Naive thymus-derived CD8-positive, alpha-beta T cell (primary cell): ENCODE measurements at regions not wholly inside any gene's neighbourhood (a gene's known extent, or its start where the extent isn't known, plus 50 kb on each side); places are given as distances from the start of the nearest gene placed in this dataset.
A peak's percentile ranks its signal among the peaks of the same experiment; 100 is the strongest.

Experiments used
- ATAC-seq, 2 donors: fragments of 150-1000 bp; cut with Tn5 transposase in 1 of 2; sonication (Bioruptor Pico), chemical (Tn5 transposase) in 1 of 2; 1 replicate in 1 of 2; 2 replicates in 1 of 2; pipeline ENCODE4 v1.10.0; 2021; ENCODE audit warnings: mild to moderate bottlenecking in 2 of 2, moderate library complexity in 2 of 2
- POLR2A ChIA-PET: fragments of 350-600 bp; sonication (Branson Sonifier 250); formaldehyde crosslinking; loops from one replicate; lab custom pipeline; 2021; ENCODE audit warnings: antibody characterized with exemption; lab: Charles Lee
- DNase-seq, 10 donors: peaks; one replicate each; pipeline versions ENCODE4 v3.0.0 to v3.0.0-alpha.2; 2020 to 2022
- H3K27ac Mint-ChIP-seq, 10 donors: one replicate each; pipeline ENCODE4 v1.8.0; 2020 to 2022; ENCODE audit warnings: mild to moderate bottlenecking in 10 of 10, mixed read lengths in 10 of 10, moderate library complexity in 4 of 10, inconsistent platforms in 1 of 10
- H3K27me3 Mint-ChIP-seq, 5 donors: one replicate each; pipeline ENCODE4 v1.8.0; 2021 to 2022; ENCODE audit warnings: mixed read lengths in 5 of 5
- H3K36me3 Mint-ChIP-seq, 3 donors: one replicate each; pipeline ENCODE4 v1.8.0; 2020 to 2022; ENCODE audit warnings: mixed read lengths in 3 of 3, mild to moderate bottlenecking in 2 of 3, inconsistent platforms in 1 of 3
- H3K4me1 Mint-ChIP-seq, 4 donors: one replicate each; pipeline ENCODE4 v1.8.0; 2021 to 2022; ENCODE audit warnings: mixed read lengths in 4 of 4
- H3K4me3 Mint-ChIP-seq, 10 donors: one replicate each; pipeline ENCODE4 v1.8.0; 2020 to 2022; ENCODE audit warnings: mild to moderate bottlenecking in 10 of 10, mixed read lengths in 10 of 10, moderate library complexity in 6 of 10, inconsistent platforms in 1 of 10
- H3K9me3 Mint-ChIP-seq, 9 donors: one replicate each; pipeline ENCODE4 v1.8.0; 2020 to 2022; ENCODE audit warnings: mixed read lengths in 9 of 9, mild to moderate bottlenecking in 3 of 9, inconsistent platforms in 1 of 9, moderate library complexity in 1 of 9

GRCh38 chr5:77876862-77877502, 100.8 kb upstream of the TBCA start:
- POLR2A ChIA-PET: no interaction called here
- H3K4me3 Mint-ChIP-seq: no peak overlapping the region
- no peaks in the 10 kb centered on the region for H3K36me3 Mint-ChIP-seq

GRCh38 chr5:77876316-77876715, 100.2 kb upstream of the TBCA start:
- no peak overlapping the region for H3K4me3 Mint-ChIP-seq
- DNase-seq (no peak), ATAC-seq (no peak)
- POLR2A ChIA-PET: no interaction called here
- peaks cover 0 to 4% (median 3%) of the 10 kb centered on the region in 5 donors for H3K27me3 Mint-ChIP-seq
- no peaks in the 10 kb centered on the region for H3K9me3 Mint-ChIP-seq
- H3K4me1 Mint-ChIP-seq: peaks cover 0 to 5% (median 0%) of the 10 kb centered on the region in 4 donors
- no peak overlapping the region for H3K27ac Mint-ChIP-seq
- no peaks in the 10 kb centered on the region for H3K36me3 Mint-ChIP-seq

More at GRCh38 chr5:77876862-77877502, 100.8 kb upstream of the TBCA start:
- ATAC-seq (no peak), DNase-seq (no peak)
- H3K9me3 Mint-ChIP-seq: no peaks in the 10 kb centered on the region
- H3K4me1 Mint-ChIP-seq: peaks cover 0 to 5% (median 0%) of the 10 kb centered on the region in 4 donors
- no peak overlapping the region for H3K27ac Mint-ChIP-seq
- peaks cover 0 to 6% (median 3%) of the 10 kb centered on the region in 5 donors for H3K27me3 Mint-ChIP-seq

GRCh38 chr5:77874691-77875090, 98.6 kb upstream of the TBCA start:
- H3K9me3 Mint-ChIP-seq: no peaks in the 10 kb centered on the region
- POLR2A ChIA-PET: no interaction called here
- peaks cover 0 to 3% (median 2%) of the 10 kb centered on the region in 5 donors for H3K27me3 Mint-ChIP-seq
- peaks cover 0 to 5% (median 0%) of the 10 kb centered on the region in 4 donors for H3K4me1 Mint-ChIP-seq
- H3K4me3 Mint-ChIP-seq: no peak overlapping the region
- H3K27ac Mint-ChIP-seq: no peak overlapping the region
- no peaks in the 10 kb centered on the region for H3K36me3 Mint-ChIP-seq
- DNase-seq: no peak
- ATAC-seq: no peak

GRCh38 chr5:77873239-77873638, 97.1 kb upstream of the TBCA start:
- no peaks in the 10 kb centered on the region for H3K9me3 Mint-ChIP-seq
- no peaks in the 10 kb centered on the region for H3K36me3 Mint-ChIP-seq
- ATAC-seq (no peak), DNase-seq (no peak)
- POLR2A ChIA-PET: no interaction called here
- H3K4me1 Mint-ChIP-seq: peaks cover 0 to 5% (median 0%) of the 10 kb centered on the region in 4 donors
- no peak overlapping the region for H3K27ac Mint-ChIP-seq
- H3K4me3 Mint-ChIP-seq: no peak overlapping the region
- H3K27me3 Mint-ChIP-seq: peaks cover 0 to 3% (median 2%) of the 10 kb centered on the region in 5 donors

- no peak for DNase-seq
- POLR2A ChIA-PET: no interaction called here
Observed at GRCh38 chr5:77871946-77872345, 95.8 kb upstream of the TBCA start.

GRCh38 chr5:77871016-77871415, 94.9 kb upstream of the TBCA start:
- no peak for ATAC-seq
- no peaks in the 10 kb centered on the region for H3K9me3 Mint-ChIP-seq
- no peaks in the 10 kb centered on the region for H3K36me3 Mint-ChIP-seq
- no peak overlapping the region for H3K4me3 Mint-ChIP-seq
- H3K4me1 Mint-ChIP-seq: no peaks in the 10 kb centered on the region
- H3K27me3 Mint-ChIP-seq: peaks cover 0 to 8% (median 3%) of the 10 kb centered on the region in 5 donors
- no peak for DNase-seq
- H3K27ac Mint-ChIP-seq: no peak overlapping the region
- POLR2A ChIA-PET: no interaction called here

More at GRCh38 chr5:77871946-77872345, 95.8 kb upstream of the TBCA start:
- Mint-ChIP-seq H3K4me3 (no peak overlapping the region), H3K27me3 (peaks cover 0 to 3% (median 2%) of the 10 kb centered on the region in 5 donors), H3K36me3 (no peaks in the 10 kb centered on the region), H3K27ac (no peak overlapping the region), H3K4me1 (peaks cover 0 to 4% (median 0%) of the 10 kb centered on the region in 4 donors), H3K9me3 (no peaks in the 10 kb centered on the region)
- no peak for ATAC-seq

- H3K4me3 Mint-ChIP-seq: no peak overlapping the region
- no peaks in the 10 kb centered on the region for H3K36me3 Mint-ChIP-seq
- H3K27me3 Mint-ChIP-seq: peaks cover 0 to 8% (median 5%) of the 10 kb centered on the region in 5 donors
- H3K4me1 Mint-ChIP-seq: no peaks in the 10 kb centered on the region
- POLR2A ChIA-PET: no interaction called here
- H3K9me3 Mint-ChIP-seq: no peaks in the 10 kb centered on the region
- no peak for DNase-seq
- ATAC-seq: no peak
- no peak overlapping the region for H3K27ac Mint-ChIP-seq
Observed at GRCh38 chr5:77869116-77869798, 93.1 kb upstream of the TBCA start.

- Mint-ChIP-seq H3K27ac (no peak overlapping the region), H3K4me1 (no peaks in the 10 kb centered on the region), H3K36me3 (no peaks in the 10 kb centered on the region), H3K27me3 (peaks cover 0 to 8% (median 3%) of the 10 kb centered on the region in 5 donors), H3K4me3 (no peak overlapping the region), H3K9me3 (no peaks in the 10 kb centered on the region)
- POLR2A ChIA-PET: no interaction called here
- DNase-seq (no peak), ATAC-seq (no peak)
Observed at GRCh38 chr5:77867914-77868313, 91.8 kb upstream of the TBCA start.

GRCh38 chr5:77867194-77867691, 91.1 kb upstream of the TBCA start:
- POLR2A ChIA-PET: no interaction called here
- H3K27ac Mint-ChIP-seq: no peak overlapping the region
- H3K9me3 Mint-ChIP-seq: no peaks in the 10 kb centered on the region

GRCh38 chr5:77866198-77866597, 90.1 kb upstream of the TBCA start:
- no peaks in the 10 kb centered on the region for H3K4me1 Mint-ChIP-seq

More at GRCh38 chr5:77867194-77867691, 91.1 kb upstream of the TBCA start:
- no peak for ATAC-seq
- H3K27me3 Mint-ChIP-seq: peaks cover 0 to 8% (median 3%) of the 10 kb centered on the region in 5 donors
- no peak overlapping the region for H3K4me3 Mint-ChIP-seq
- no peaks in the 10 kb centered on the region for H3K36me3 Mint-ChIP-seq
- no peak for DNase-seq
- no peaks in the 10 kb centered on the region for H3K4me1 Mint-ChIP-seq

GRCh38 chr5:77864997-77865396, 88.9 kb upstream of the TBCA start:
- no peaks in the 10 kb centered on the region for H3K36me3 Mint-ChIP-seq
- H3K27me3 Mint-ChIP-seq: peaks cover 0 to 8% (median 3%) of the 10 kb centered on the region in 5 donors
- no peaks in the 10 kb centered on the region for H3K4me1 Mint-ChIP-seq
- H3K4me3 Mint-ChIP-seq: no peak overlapping the region
- DNase-seq (no peak), ATAC-seq (no peak)
- POLR2A ChIA-PET: no interaction called here
- H3K9me3 Mint-ChIP-seq: no peaks in the 10 kb centered on the region
- H3K27ac Mint-ChIP-seq: no peak overlapping the region

More at GRCh38 chr5:77866198-77866597, 90.1 kb upstream of the TBCA start:
- Mint-ChIP-seq H3K36me3 (no peaks in the 10 kb centered on the region), H3K27me3 (peaks cover 0 to 8% (median 3%) of the 10 kb centered on the region in 5 donors), H3K4me3 (no peak overlapping the region), H3K9me3 (no peaks in the 10 kb centered on the region), H3K27ac (no peak overlapping the region)
- POLR2A ChIA-PET: no interaction called here
- ATAC-seq (no peak), DNase-seq (no peak)

GRCh38 chr5:77863181-77863580, 87.0 kb upstream of the TBCA start:
- H3K36me3 Mint-ChIP-seq: no peaks in the 10 kb centered on the region
- peaks cover 0 to 10% (median 3%) of the 10 kb centered on the region in 5 donors for H3K27me3 Mint-ChIP-seq
- H3K4me1 Mint-ChIP-seq: no peaks in the 10 kb centered on the region
- POLR2A ChIA-PET: no interaction called here
- H3K9me3 Mint-ChIP-seq: no peaks in the 10 kb centered on the region
- H3K27ac Mint-ChIP-seq: no peak overlapping the region
- H3K4me3 Mint-ChIP-seq: no peak overlapping the region
- ATAC-seq (no peak), DNase-seq (no peak)

GRCh38 chr5:77861576-77861975, 85.4 kb upstream of the TBCA start:
- H3K4me3 Mint-ChIP-seq: no peak overlapping the region
- no peaks in the 10 kb centered on the region for H3K4me1 Mint-ChIP-seq
- DNase-seq: no peak
- peaks cover 0 to 22% (median 5%) of the 10 kb centered on the region in 5 donors for H3K27me3 Mint-ChIP-seq
- peak overlapping the region in 1 of 10 donors; percentile 20 for H3K27ac Mint-ChIP-seq
- no peaks in the 10 kb centered on the region for H3K36me3 Mint-ChIP-seq
- POLR2A ChIA-PET: no interaction called here
- no peaks in the 10 kb centered on the region for H3K9me3 Mint-ChIP-seq
- ATAC-seq: no peak
